NOMO-1 treated with DMSO at 0.1 percent for 48 hours (cell line): ENCODE measurements at regions not wholly inside any gene's neighbourhood (a gene's known extent, or its start where the extent isn't known, plus 50 kb on each side); places are given as distances from the start of the nearest gene placed in this dataset.
"Not testable (repeated sequence)": the region's sequence is repeated elsewhere in the genome, so short reads cannot be mapped to it uniquely, and the experiment has no call there.

ENCODE experiments used
- DNase-seq: peaks from one replicate; lab custom pipeline; 2025; ENCODE audit not compliant: unreplicated experiment; lab: John Stamatoyannopoulos, UW

DNA sequence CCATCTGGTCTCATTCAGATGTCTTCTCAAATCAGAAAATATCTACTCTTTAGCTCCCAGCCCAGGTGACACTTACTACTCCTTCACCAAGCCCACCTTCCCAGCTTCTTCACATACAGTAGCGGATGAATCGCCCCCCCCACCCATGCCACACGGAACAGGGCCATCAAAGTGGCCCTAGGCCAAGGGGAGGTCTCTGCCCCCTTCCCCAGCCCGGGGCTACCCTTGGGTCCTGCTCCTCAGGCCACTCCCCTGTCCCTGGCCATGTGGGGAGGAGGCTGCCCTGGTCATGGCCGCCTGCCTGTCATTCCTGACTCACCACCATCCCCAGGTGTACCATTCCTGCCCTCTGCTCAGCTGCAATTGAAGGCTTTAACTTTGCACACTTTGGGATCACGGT lies 142.8 kb downstream of the NECTIN1 start:
- no peak for DNase-seq

DNA sequence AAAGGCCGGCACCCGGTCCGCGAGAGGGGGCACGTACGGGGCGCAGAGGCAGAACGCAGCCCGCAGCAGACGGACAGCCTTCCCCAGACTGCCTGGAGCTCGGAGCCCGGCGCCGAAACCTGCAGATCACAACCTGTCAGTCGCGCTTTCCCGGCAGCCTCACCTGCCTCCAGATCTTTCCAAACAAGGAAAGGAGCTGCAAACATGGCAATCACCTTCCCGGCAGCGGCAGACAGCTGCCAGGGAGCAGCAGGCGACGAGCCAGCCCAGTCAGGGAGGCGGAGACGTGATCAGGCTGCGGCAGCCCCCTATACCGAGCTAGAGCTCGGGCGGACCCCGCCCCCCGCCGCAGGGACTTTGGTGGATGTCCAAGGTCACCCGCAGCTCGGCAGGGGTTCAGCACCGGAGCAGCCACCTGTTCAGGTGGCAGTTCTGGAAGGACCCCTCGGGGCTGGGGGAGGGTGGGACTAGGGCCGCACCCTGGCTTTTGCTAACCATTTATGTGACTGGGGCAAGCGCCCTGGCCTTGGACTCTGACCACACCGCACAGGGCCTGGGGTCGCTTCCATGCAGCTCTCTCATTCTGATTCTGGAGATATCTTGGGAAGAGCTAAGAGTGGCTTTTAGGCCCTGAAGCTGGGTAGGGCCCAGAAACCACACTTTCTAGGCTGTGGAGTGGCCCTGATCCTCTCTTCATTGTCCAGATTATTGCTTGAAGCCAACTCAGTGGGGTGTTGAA lies 143.8 kb downstream of the NECTIN1 start:
- no peak for DNase-seq

DNA sequence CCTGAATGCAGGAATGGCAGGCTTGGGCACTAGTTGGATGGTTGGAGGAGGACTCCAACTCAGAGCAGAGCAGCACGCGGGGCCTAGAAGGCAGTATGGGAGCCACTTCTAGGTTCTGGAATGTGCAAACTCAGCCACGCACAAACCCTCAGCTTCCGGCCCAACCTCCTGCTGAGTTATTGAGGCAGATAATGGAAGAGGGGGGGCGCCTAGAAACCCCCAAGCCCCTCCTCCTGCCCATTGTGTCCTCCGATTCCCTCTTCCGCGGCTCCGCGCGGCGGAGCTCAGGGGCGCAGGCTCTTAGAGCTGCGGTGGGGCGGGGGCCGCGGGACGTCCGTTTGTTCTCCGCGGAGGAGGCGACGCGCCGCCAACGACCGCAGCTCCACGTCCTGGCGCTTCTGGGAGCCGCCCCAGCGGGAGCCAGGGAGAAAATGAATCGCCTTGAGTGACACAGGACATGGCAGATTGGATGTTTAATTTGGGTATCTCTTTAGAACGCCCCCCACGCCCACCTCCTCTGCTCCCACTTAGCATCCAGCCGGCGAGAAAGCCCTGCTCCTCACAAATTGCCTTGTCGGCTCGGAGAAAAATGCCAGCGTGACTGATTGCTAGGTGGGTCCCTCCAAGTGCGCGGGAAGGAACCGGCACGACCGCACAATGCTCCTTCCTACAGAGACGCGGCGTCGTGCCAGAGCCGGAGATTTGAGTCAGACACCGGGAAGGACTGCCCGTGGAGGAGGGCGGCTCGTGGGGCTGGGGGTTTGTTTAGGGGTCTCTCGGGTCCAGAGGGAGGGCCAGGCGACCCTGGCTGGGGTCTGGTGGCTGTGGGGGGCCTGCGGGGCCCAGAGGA lies 144.6 kb downstream of the NECTIN1 start:
- DNase-seq: peak; percentile 82

DNA sequence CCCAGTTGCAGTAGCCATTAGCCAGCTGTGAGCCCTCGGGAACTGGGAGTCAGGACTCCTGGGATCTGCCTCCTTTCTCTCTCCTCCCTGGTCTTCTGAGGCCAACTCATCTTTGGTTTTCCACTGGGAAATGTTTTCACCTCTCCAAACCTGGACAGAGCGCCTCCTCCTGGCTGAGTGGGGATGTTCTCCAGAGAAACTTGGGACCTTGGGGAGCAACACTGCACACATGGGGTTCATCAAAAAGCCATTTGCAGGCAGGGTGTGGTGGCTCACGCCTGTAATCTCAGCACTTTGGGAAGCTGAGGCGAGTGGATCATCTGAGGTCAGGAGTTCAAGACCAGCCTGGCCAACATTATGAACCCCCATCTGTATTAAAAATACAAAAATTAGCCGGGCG lies 145.4 kb downstream of the NECTIN1 start:
- DNase-seq: no peak

DNA sequence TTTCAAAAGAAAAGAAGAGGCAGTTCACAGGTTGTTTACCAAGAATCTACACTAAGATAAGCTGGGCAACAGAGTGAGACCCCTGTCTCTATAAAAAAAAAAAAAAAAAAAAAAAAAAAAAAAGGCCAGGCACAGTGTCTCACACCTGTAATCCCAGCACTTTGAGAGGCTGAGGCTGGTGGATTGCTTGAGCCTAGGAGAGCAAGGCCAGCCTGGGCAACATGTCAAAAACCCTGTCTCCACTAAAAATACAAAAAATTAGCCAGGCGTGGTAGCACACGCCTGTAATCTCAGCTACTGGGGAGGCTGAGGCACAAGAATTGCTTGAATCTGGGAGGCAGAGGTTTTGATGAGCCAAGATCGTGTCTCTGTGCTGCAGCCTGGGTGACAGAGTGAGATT lies 147.6 kb downstream of the NECTIN1 start:
- not testable (repeated sequence) for DNase-seq

DNA sequence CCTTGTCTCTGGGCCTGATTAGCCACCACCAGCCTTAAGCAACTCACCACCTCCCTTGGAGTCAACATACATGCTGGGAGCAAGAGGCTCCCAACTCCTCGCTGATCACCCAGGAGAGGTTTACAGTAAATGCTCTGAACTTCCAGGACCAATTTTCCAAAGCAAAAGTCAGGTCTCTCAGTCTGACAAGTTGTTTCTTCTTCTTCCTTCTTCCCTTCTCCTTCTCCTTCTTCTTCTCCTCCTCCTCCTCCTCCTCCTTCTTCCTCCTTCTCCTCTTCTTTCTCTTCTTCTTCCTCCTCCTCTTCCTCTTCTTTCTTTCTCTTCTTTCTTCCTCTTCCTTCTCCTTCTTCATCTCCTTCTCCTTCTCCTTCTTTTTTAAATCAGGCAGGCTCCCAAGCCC lies 148.2 kb downstream of the NECTIN1 start:
- no peak for DNase-seq

DNA sequence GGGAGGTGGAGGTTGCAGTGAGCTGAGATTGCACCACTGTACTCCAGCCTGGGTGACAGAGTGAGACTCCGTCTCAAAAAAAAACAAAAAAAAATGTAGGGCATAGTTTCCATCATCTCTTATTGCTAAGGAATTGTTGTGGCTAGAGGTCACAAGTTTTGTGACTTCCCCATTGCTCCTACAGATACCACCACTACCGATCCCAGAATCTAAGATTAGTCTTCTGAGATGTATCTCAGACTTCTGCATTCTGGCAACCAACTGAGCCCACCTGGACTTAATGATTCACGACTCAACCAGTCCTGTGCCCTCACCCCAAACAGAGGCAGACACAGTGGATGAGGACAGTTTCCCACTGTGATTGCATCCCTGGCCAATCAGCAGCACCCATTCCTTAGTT lies 148.9 kb downstream of the NECTIN1 start:
- no peak for DNase-seq

DNA sequence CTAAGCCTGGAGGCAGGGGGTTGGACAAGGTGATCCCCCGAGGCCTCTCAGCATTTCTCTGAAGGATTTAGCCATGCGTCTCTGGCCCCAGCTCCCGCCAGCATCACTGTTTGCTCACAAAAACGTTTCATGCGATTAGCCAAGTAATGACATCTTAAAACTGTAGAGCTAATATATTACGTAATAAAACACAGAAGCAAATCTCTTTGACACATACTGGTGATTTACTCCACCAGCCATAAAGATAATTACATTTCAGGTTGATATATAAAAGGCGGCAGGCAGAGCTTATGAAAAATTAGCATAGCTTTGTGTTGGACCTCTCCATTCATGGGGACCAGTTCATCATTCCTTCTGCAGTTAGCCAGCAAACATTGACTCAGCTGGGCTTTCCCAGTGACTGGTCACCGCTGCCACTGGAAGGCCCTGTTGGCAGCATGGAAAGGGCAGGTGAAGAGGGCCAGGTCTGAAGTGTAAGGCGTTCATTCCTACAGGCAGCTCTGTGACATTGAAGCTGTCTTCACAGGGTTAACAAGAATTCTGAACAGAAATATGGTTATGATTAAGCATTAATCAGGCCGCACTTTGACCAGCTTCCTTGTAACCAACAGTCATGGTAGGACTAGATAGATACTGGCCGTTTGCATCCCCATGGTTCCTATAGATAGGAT lies 150.3 kb downstream of the NECTIN1 start:
- peak; percentile 71 for DNase-seq

DNA sequence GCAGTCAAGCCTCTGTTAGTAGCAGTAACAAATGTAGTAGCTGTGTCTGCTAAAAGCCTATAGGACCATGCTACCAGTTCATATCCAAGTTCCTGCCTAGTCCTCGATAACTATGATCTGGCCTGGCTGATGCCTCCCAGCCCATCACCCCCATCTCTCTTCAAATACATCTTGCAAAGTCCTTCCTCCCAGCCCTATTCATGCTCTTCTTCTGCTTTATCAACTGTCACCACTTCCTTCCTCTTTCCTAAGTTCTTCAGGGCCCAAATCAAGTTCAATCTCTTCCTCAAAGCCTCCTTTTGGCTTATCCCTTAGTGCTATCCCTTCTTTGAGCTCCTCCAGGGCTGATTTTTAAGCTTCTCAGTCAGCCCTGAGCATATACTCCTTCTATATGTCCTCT lies 150.9 kb upstream of the THY1 start:
- DNase-seq: peak; percentile 99

DNA sequence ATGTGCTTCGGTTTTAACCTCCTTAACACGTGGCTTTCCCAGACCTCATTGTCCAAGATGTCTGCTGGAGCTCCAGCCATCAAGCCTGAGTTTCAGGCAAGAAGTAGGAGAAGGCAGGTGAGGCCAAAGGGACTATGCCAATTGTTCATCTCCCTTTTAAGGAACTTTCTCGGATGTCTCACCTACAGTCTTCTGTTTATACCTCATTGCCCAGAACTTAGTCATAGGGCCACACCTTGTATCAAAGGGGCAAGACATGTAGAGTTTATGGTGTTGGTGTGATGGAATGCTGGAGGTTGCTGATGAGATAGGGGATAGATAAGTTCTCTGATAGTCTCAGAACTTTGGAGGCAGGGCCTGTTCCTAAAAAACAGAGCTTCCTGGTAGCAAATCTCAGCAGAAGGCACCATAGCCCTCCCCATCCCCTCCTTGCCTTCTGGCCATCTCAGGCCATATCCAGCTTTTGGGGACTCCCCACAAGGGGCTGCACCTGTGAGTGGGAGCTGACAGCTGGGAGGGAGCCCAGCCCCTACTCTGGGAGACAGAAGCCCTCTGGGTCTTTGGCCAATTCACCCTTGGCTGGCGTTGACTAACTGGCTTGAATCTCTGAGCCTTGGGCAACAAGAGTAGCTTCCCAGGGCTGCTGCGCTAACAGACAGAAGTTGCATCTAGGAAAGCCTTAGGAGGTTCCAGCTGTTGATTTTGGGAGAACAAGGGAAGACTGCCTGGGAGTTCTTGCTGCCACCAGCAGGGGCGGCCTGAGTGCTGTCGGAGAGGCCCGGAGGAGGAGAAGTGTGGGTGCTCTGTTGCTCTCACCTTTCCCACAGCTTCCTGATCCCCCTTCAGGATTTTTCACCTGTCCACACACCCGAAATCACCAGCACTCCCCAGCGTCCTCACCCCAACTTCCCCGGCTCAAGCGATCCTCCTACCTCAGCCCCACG lies 149.8 kb upstream of the THY1 start:
- DNase-seq: no peak

DNA sequence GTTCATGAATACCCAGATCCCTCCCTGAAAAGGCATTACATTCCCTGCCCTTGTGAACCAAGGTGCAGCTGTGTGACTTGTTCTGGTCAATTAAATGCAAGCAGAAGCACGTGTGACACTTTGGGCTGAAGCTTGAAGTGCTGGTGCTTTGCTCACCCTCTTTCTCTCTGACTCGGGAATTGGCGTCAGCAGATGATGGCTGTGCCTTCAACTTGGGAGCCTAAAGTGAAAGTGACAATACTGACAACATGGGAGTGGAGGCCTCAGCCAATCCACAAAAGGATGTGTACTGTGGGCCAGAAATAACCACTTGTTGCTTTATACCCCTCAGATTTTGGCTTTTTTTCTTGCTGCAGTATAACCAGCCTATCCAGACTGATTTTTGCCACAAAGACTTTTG lies 148.3 kb upstream of the THY1 start:
- no peak for DNase-seq

DNA sequence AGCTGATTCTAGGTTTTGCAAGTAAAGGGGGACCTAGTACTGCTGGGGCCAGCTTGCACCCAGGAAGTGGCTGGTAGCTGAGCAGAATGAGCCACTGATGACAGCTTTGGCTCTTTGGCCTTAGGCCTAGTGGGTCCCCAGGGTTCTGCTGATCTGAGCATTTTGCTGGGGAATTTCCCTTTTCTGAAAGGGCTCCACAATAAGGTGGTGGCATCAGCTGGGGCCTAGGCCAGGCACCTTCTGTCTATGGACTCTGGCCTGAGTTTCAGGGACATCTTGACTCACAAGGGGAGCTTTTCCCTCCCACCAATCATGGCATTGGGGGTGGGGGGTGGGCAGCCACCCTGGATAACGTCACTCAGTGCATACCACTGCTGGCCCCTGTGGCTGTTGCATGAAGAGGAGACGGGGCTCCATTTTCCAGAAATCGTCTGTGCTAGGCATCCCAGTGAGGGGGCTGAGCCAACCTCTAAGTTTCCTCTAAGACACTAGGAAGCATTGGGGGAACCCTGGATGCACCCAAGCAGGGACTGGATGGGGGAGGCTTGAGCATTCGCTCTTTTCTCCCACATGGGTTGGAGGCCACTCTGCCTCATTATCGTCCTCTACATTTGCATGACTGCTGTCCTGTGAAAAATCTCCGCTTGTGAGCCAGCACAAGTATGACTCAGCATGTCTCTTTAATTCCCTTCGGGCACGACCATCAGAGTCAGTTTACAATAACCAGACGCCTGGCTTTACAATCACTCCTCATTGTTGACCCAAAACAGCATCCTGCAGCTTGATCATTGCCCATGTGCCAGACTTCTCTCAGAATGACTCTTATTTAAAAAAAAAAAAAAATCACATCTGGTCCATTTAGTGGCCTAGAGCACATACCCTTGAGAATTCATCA lies 145.0 kb upstream of the THY1 start:
- DNase-seq: no peak

DNA sequence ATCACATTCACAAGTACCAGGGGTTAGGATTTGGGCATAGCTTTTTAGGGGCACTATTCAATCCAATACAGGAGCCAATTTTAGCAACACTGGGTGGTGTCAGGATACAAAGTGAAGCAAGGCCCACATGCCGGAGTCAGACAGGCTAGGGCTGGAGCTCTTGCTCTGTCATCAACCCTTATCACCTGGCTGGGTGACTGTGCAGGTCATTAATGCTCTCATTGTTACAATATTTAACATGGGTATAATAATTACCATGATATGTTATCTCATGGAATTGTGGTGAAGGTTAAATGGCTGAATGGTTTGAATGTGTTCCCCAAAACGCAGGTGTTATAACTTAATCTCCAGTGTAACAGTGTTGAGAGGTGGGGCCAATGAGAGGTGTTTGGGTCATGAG lies 143.3 kb upstream of the THY1 start:
- no peak for DNase-seq

DNA sequence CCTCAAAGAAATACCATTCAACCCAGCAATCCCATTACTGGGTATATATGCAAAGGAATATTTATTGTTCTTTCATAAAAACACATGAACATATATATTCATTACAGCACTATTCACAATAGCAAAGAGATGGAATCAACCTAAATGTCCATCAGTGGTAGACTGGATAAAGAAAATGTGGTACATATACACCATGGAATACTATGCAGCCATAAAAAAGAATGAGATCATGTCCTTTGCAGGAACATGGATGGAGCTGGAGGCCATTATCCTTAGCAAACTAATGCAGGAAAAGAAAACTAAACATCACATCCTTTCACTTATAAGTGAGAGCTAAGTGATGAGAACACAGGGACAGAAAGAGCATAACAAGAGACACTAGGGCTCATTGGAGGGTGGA lies 142.7 kb upstream of the THY1 start:
- not testable (repeated sequence) for DNase-seq

DNA sequence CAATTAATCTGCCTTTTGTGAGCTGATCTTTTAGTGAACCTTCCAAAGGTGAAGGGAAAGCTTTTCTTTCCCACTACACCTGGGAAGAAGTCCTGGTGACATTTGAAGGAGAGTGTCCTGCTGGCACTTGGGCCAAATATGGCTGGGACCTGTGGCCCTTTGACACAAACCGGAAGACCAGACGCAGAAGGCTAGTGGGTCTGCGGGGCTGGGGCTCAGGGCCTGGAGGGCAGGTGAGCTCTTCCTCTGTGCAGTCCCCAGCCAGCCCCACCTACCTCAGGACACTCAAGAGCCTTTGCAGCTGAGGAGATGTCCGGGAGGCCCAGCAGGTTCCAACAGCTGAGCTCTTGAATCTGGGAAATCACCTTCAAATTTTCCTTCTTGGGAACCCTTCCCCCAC lies 138.0 kb upstream of the THY1 start:
- no peak for DNase-seq

DNA sequence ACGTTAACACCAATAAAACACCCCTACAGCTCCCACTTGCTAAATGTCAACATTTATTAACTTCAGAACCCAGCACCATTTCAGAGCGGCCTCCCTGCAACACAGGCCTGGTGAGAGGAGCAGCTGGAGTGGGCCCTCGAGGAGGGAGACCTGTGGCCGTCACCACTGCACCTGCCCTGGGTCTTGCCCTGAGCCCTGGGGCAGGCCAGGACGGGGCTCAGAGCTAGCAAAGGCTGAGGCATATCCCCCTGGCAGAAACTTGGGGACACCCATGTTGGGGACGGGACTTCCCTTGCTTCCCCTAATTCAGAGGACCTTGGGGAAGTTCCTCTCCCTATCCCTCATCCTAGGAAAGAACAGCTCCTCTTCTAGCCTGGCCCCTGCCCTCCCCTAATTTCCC lies 137.3 kb upstream of the THY1 start:
- no peak for DNase-seq

DNA sequence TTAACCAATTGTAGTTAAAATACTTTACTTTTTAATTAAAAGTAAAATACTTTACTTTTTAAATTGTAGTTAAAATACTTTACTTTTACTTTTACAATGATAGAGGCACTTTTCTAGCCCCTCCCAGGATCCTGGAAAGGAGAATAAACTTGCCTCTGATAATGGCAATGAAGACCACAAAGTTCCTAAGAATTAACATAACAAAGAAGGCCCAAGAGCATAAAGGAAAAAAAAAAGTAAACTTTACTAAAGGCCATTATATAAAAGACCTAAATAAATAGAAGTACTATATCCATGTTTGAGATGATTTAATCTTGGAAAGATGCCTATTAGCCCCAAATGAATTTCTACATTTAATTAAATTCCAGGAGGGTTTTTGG lies 129.1 kb upstream of the THY1 start:
- DNase-seq: no peak

DNA sequence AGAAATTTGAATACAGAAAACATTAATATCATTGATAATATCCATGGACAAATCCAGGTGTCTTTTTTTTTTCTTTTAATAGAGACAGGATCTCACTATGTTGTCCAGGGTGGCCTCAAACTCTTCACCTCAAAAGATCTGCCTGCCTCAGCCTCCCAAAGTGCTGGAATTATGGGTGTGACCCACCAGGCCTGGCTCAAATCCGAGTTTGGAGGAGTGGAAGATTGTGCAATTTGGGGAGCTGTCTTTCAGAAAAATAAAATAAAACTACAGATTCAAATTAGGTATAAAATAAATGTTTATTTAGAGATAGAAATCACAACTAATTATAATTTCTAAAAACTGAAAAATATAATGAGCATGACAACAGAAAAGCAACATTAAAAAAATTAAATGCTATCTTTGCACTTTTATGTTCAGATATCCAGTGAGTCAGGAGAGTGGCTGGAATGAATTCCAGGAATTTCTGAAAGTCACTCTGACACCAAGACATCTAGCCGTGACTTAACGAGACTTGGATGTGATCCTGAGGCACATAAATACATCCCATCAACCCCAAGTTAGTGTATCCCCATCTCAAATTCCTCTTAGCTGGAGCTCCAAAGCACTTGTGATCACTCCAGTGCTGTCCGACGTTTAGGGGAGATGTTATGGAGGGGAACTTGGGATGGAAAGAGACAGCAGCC lies 128.6 kb upstream of the THY1 start:
- no peak for DNase-seq

DNA sequence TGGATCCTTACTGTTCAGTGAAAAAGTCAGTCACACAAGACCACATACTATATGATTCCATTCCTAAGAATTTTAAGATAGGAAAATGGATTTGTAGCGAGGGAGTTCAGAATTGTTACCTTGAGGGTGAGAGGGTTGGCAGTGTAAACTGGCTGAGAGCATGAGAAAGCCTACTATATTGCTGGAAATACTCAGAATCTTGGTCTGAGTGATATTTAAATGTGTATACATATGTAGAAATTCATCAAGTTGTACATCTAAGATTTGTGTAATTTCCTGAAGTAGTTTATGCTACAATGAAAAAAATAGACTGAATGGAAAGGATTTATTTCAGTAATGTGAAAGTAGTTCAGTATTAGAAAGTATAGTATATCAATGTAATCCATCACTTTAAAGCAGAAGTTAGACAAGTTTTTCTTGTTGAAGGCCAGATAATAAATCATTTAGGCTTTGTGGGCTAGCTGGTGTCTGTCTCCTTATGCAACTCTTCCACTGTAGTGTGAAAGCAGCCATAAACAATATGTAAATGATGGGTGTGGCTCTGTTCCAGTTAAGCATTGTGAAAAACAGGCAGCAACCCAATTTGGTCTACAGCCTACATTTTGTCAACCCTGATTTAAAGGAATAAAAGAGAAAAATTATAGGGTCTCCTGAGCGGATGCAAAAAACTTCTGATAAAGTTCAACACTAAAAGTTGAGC lies 127.2 kb upstream of the THY1 start:
- DNase-seq: peak; percentile 97
